OCI-LY1 (cell line): ENCODE measurements at regions not wholly inside any gene's neighbourhood (a gene's known extent, or its start where the extent isn't known, plus 50 kb on each side); places are given as distances from the start of the nearest gene placed in this dataset.

Experiments used
- EZH2 ChIP-seq: fragments of 200-600 bp; sonication (generic), shearing (Covaris generic); IDR thresholded peaks from 2 replicates; pipeline ENCODE4 v1.8.0; 2017; ENCODE audit warnings: borderline replicate concordance, mixed run types, mild to moderate bottlenecking, antibody characterized with exemption, low read length, moderate library complexity, mixed read lengths
- TF ChIP-seq, protein P1 (sequence below): fragments of 200-600 bp; sonication (generic), shearing (Covaris generic); IDR thresholded peaks from 2 replicates; pipeline ENCODE4 v1.5.1; 2017; ENCODE audit warnings: mild to moderate bottlenecking, antibody characterized with exemption, low read length, moderate library complexity, mixed read lengths

DNA sequence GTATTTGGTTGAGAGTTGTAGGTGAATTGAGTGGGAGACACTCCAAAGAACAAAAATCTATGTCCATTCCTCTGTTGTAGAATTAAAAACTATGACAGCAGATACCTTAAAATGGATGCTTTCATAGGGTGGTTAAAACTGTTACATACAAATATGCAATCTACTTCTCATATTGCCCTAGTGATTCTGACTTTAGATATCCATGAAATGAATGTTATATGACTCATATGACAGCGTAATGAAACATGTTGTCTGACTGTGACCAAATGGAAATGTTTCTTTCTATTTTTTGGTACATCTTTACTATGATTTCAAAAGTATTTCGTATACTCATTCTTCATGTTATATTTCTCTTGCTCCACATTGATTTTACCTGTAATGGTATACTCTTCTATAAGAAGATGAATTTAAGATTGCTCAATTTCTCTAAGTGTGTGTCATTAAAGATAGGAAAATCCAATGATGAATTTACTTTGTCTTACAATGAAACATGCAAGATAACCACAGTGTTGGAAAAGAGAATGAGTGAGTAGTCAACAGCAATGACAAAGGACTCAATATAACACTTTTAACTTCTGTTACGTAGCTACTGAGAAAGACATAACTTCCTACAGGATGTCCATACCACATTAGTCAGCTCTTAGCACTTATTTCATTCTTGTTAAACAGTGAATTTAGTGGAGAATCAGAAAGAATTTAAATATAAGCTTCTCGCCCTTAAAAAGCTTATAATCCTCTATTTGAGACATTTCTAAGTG, 79.3 kb upstream of the LSAMP start:
- TF ChIP-seq, protein P1, sequence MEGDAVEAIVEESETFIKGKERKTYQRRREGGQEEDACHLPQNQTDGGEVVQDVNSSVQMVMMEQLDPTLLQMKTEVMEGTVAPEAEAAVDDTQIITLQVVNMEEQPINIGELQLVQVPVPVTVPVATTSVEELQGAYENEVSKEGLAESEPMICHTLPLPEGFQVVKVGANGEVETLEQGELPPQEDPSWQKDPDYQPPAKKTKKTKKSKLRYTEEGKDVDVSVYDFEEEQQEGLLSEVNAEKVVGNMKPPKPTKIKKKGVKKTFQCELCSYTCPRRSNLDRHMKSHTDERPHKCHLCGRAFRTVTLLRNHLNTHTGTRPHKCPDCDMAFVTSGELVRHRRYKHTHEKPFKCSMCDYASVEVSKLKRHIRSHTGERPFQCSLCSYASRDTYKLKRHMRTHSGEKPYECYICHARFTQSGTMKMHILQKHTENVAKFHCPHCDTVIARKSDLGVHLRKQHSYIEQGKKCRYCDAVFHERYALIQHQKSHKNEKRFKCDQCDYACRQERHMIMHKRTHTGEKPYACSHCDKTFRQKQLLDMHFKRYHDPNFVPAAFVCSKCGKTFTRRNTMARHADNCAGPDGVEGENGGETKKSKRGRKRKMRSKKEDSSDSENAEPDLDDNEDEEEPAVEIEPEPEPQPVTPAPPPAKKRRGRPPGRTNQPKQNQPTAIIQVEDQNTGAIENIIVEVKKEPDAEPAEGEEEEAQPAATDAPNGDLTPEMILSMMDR = no peak
- TF ChIP-seq EZH2 = no peak
